GM23248 (cell line): ENCODE measurements at regions not wholly inside any gene's neighbourhood (a gene's known extent, or its start where the extent isn't known, plus 50 kb on each side); places are given as distances from the start of the nearest gene placed in this dataset.

ENCODE experiments used
- DNase-seq: peaks from one replicate; pipeline ENCODE4 v3.0.0-alpha.2; 2015
- H2AFZ ChIP-seq: fragments of 200-600 bp; sonication (generic); 2 replicates; pipeline ENCODE4 v1.6.1; 2016; ENCODE audit warnings: antibody characterized with exemption
- H3F3A ChIP-seq: fragments of 200-600 bp; sonication (generic); 2 replicates; pipeline ENCODE4 v1.6.1; 2016; ENCODE audit warnings: mild to moderate bottlenecking, antibody characterized with exemption, mixed run types; ENCODE audit not compliant: insufficient read depth
- H3K27ac ChIP-seq: fragments of 200-600 bp; sonication (generic); 2 replicates; pipeline ENCODE4 v1.5.1; 2016; ENCODE audit warnings: mild to moderate bottlenecking
- H3K27me3 ChIP-seq: fragments of 200-600 bp; sonication (generic); replicated peaks from 2 replicates; pipeline ENCODE4 v1.6.1; 2016; ENCODE audit warnings: mild to moderate bottlenecking; ENCODE audit not compliant: insufficient read depth
- H3K36me3 ChIP-seq: fragments of 200-600 bp; sonication (generic); 2 replicates; pipeline ENCODE4 v1.6.1; 2016; ENCODE audit warnings: low read depth, mild to moderate bottlenecking
- H3K4me1 ChIP-seq: fragments of 200-600 bp; sonication (generic); 2 replicates; pipeline ENCODE4 v1.6.1; 2016; ENCODE audit warnings: mild to moderate bottlenecking; ENCODE audit not compliant: insufficient read depth
- H3K4me2 ChIP-seq: fragments of 200-600 bp; sonication (generic); one replicate; pipeline ENCODE4 v1.6.1; 2016; ENCODE audit warnings: mild to moderate bottlenecking; ENCODE audit not compliant: unreplicated experiment
- H3K4me3 ChIP-seq: fragments of 200-600 bp; sonication (generic); 2 replicates; pipeline ENCODE4 v1.5.1; 2016; ENCODE audit warnings: mild to moderate bottlenecking
- H3K79me2 ChIP-seq: fragments of 200-600 bp; sonication (generic); 2 replicates; pipeline ENCODE4 v1.6.1; 2016; ENCODE audit warnings: mild to moderate bottlenecking; ENCODE audit not compliant: insufficient read depth
- H3K9ac ChIP-seq: fragments of 200-600 bp; sonication (generic); 2 replicates; pipeline ENCODE4 v1.6.1; 2016; ENCODE audit warnings: mild to moderate bottlenecking
- H3K9me2 ChIP-seq: fragments of 200-600 bp; sonication (generic); 2 replicates; pipeline ENCODE4 v1.6.1; 2016; ENCODE audit warnings: mixed run types, mild to moderate bottlenecking, moderate library complexity; ENCODE audit not compliant: insufficient read depth
- H3K9me3 ChIP-seq: fragments of 200-600 bp; sonication (generic); one replicate; pipeline ENCODE4 v1.6.1; 2017; ENCODE audit warnings: low read depth
- H4K20me1 ChIP-seq: fragments of 200-600 bp; sonication (generic); 2 replicates; pipeline ENCODE4 v1.6.0; 2016; ENCODE audit not compliant: insufficient read depth
- EZH2 ChIP-seq: fragments of 200-600 bp; sonication (generic); IDR thresholded peaks from 2 replicates; pipeline ENCODE4 v1.6.1; 2018; ENCODE audit warnings: antibody characterized with exemption, mild to moderate bottlenecking; ENCODE audit not compliant: insufficient read depth, poor library complexity, severe bottlenecking
- EZH2phosphoT487 ChIP-seq: fragments of 200-600 bp; sonication (generic); IDR thresholded peaks from 2 replicates; pipeline ENCODE4 v1.6.1; 2018; ENCODE audit warnings: antibody characterized with exemption, moderate library complexity, mild to moderate bottlenecking, low read depth; ENCODE audit not compliant: insufficient read depth
- WGBS, 2 experiments: methylation state at CpG; one replicate each; pipeline ENCODE4 v1.1.6; 2015 to 2017; ENCODE audit warnings: low lambda C conversion rate in 2 of 2, low coverage in 1 of 2; ENCODE audit errors: missing lambda C conversion rate in 2 of 2; 5-methylcytosine and 5-hydroxymethylcytosine counted together
- in situ Hi-C: fragments of 300-500 bp; cut with MboI; formaldehyde crosslinking; loops from 2 replicates; pipeline ENCODE4 v1.15.0; 2020

- no peak for TF ChIP-seq EZH2phosphoT487
- H3K9me3 ChIP-seq: no peaks in the 10 kb centered on the region
- 89 to 95% methylated on average over 3 of the region's 3 CpGs for WGBS, 2 experiments
These were observed 210.5 kb upstream of the RPS6KA3 start for GRCh38 chrX:20477219-20477618.

GRCh38 chrX:20472620-20473258 is 206.0 kb upstream of the RPS6KA3 start:
- Histone ChIP-seq H2AFZ (no peak overlapping the region), H3K9me2 (no peaks in the 10 kb centered on the region), H3K9ac (no peak overlapping the region), H3K9me3 (no peaks in the 10 kb centered on the region), H3K79me2 (no peaks in the 10 kb centered on the region), H3F3A (no peaks in the 10 kb centered on the region), H3K27me3 (no peaks in the 10 kb centered on the region), H3K36me3 (no peaks in the 10 kb centered on the region), H3K4me3 (no peak overlapping the region), H4K20me1 (no peaks in the 10 kb centered on the region), H3K4me2 (no peak overlapping the region), H3K4me1 (no peaks in the 10 kb centered on the region), H3K27ac (no peak overlapping the region)
- no peak for DNase-seq
- 75 to 86% methylated on average over 4 of the region's 4 CpGs for WGBS, 2 experiments
- TF ChIP-seq EZH2 (no peak), EZH2phosphoT487 (no peak)
- in situ Hi-C loops: no loop called here

More at GRCh38 chrX:20477219-20477618, 210.5 kb upstream of the RPS6KA3 start:
- DNase-seq: no peak
- Histone ChIP-seq H3K4me1 (no peaks in the 10 kb centered on the region), H3K4me2 (no peak overlapping the region), H3F3A (no peaks in the 10 kb centered on the region), H2AFZ (no peak overlapping the region), H3K9ac (no peak overlapping the region), H3K27me3 (no peaks in the 10 kb centered on the region), H3K9me2 (no peaks in the 10 kb centered on the region), H3K36me3 (no peaks in the 10 kb centered on the region), H3K4me3 (no peak overlapping the region), H3K27ac (no peak overlapping the region), H4K20me1 (no peaks in the 10 kb centered on the region), H3K79me2 (no peaks in the 10 kb centered on the region)
- in situ Hi-C loops: no loop called here

- H3F3A ChIP-seq: no peaks in the 10 kb centered on the region
- no peaks in the 10 kb centered on the region for H3K9me3 ChIP-seq
- H3K27me3 ChIP-seq: no peaks in the 10 kb centered on the region
- H3K4me2 ChIP-seq: no peak overlapping the region
- H3K4me1 ChIP-seq: no peaks in the 10 kb centered on the region
- no peaks in the 10 kb centered on the region for H4K20me1 ChIP-seq
- in situ Hi-C loops: no loop called here
- TF ChIP-seq EZH2 (no peak), EZH2phosphoT487 (no peak)
- no peak overlapping the region for H2AFZ ChIP-seq
- no peak overlapping the region for H3K9ac ChIP-seq
- 86 to 96% methylated on average over 1 of the region's 1 CpG for WGBS, 2 experiments
- H3K9me2 ChIP-seq: no peaks in the 10 kb centered on the region
- H3K27ac ChIP-seq: no peak overlapping the region
- no peaks in the 10 kb centered on the region for H3K36me3 ChIP-seq
- DNase-seq: no peak
- no peaks in the 10 kb centered on the region for H3K79me2 ChIP-seq
- no peak overlapping the region for H3K4me3 ChIP-seq
These were observed 205.4 kb upstream of the RPS6KA3 start for GRCh38 chrX:20472148-20472547.

GRCh38 chrX:20471483-20471882 is 204.8 kb upstream of the RPS6KA3 start:
- Histone ChIP-seq H3K27me3 (no peaks in the 10 kb centered on the region), H3K9me3 (no peaks in the 10 kb centered on the region), H4K20me1 (no peaks in the 10 kb centered on the region), H3K4me1 (no peaks in the 10 kb centered on the region), H3F3A (no peaks in the 10 kb centered on the region), H3K9ac (no peak overlapping the region), H2AFZ (no peak overlapping the region), H3K36me3 (no peaks in the 10 kb centered on the region), H3K4me3 (no peak overlapping the region), H3K9me2 (no peaks in the 10 kb centered on the region), H3K4me2 (no peak overlapping the region), H3K27ac (no peak overlapping the region), H3K79me2 (no peaks in the 10 kb centered on the region)
- no peak for TF ChIP-seq EZH2phosphoT487
- TF ChIP-seq EZH2: no peak
- no peak for DNase-seq
- in situ Hi-C loops: no loop called here

- no peaks in the 10 kb centered on the region for H3K27me3 ChIP-seq
- no peaks in the 10 kb centered on the region for H3F3A ChIP-seq
- H3K9ac ChIP-seq: no peak overlapping the region
- in situ Hi-C loops: no loop called here
- peaks cover 4% of the 10 kb centered on the region; the same call in 1 of the 2 replicates for H3K4me1 ChIP-seq
- WGBS, 2 experiments: 89 to 93% methylated on average over 3 of the region's 3 CpGs
- no peak overlapping the region for H3K27ac ChIP-seq
- H3K4me2 ChIP-seq: no peak overlapping the region
- no peak overlapping the region for H2AFZ ChIP-seq
- no peaks in the 10 kb centered on the region for H3K36me3 ChIP-seq
- no peaks in the 10 kb centered on the region for H3K79me2 ChIP-seq
- no peak overlapping the region for H3K4me3 ChIP-seq
- no peak for TF ChIP-seq EZH2
- TF ChIP-seq EZH2phosphoT487: no peak
- no peaks in the 10 kb centered on the region for H3K9me2 ChIP-seq
- no peaks in the 10 kb centered on the region for H3K9me3 ChIP-seq
- no peak for DNase-seq
- H4K20me1 ChIP-seq: no peaks in the 10 kb centered on the region
These were observed 196.8 kb upstream of the RPS6KA3 start for GRCh38 chrX:20463296-20464075.
